ENCODE measurements at regions not wholly inside any gene's neighbourhood (a gene's known extent, or its start where the extent isn't known, plus 50 kb on each side); places are given as distances from the start of the nearest gene placed in this dataset.

- TF ChIP-seq POLR2A (IDR thresholded peaks at IDR 0.05; ENCODE audit: low read depth, low read length) = no peak
- no peak for FAIRE-seq
- no peak for DNase-seq (ENCODE audit: insufficient read length, low spot score)
Measured at GRCh38 chr6:139474145-139475108, 100.0 kb upstream of the CITED2 start.

- TF ChIP-seq POLR2A (IDR thresholded peaks at IDR 0.05; ENCODE audit: low read depth, low read length) = no peak
- DNase-seq (ENCODE audit: insufficient read length, low spot score) (no peak), FAIRE-seq (no peak)
Measured at GRCh38 chr6:139473731-139474130, 99.3 kb upstream of the CITED2 start.

- no peak for TF ChIP-seq POLR2A (IDR thresholded peaks at IDR 0.05; ENCODE audit: low read depth, low read length)
- FAIRE-seq (peak; percentile 23), DNase-seq (ENCODE audit: insufficient read length, low spot score) (peak; percentile 18)
Measured at GRCh38 chr6:139473231-139473701, 98.8 kb upstream of the CITED2 start.

- FAIRE-seq = no peak
- TF ChIP-seq POLR2A (IDR thresholded peaks at IDR 0.05; ENCODE audit: low read depth, low read length) = no peak
Measured at GRCh38 chr6:139472351-139473015, 98.0 kb upstream of the CITED2 start.

GRCh38 chr6:139470997-139471396 lies 96.5 kb upstream of the CITED2 start:
- FAIRE-seq (no peak), DNase-seq (ENCODE audit: insufficient read length, low spot score) (no peak)
- no peak for TF ChIP-seq POLR2A (IDR thresholded peaks at IDR 0.05; ENCODE audit: low read depth, low read length)

More at GRCh38 chr6:139472351-139473015, 98.0 kb upstream of the CITED2 start:
- no peak for DNase-seq (ENCODE audit: insufficient read length, low spot score)

- no peak for TF ChIP-seq POLR2A (IDR thresholded peaks at IDR 0.05; ENCODE audit: low read depth, low read length)
- DNase-seq (ENCODE audit: insufficient read length, low spot score) = no peak
- FAIRE-seq = no peak
Measured at GRCh38 chr6:139468178-139468819, 93.9 kb upstream of the CITED2 start.

- FAIRE-seq = no peak
- DNase-seq (ENCODE audit: insufficient read length, low spot score) = no peak
- no peak for TF ChIP-seq POLR2A (IDR thresholded peaks at IDR 0.05; ENCODE audit: low read depth, low read length)
Measured at GRCh38 chr6:139457476-139457875, 83.0 kb upstream of the CITED2 start.

- TF ChIP-seq POLR2A (IDR thresholded peaks at IDR 0.05; ENCODE audit: low read depth, low read length) = no peak
- FAIRE-seq (no peak), DNase-seq (ENCODE audit: insufficient read length, low spot score) (no peak)
Measured at GRCh38 chr6:139452148-139452876, 77.9 kb upstream of the CITED2 start.

GRCh38 chr6:139449611-139450000 lies 75.2 kb upstream of the CITED2 start:
- TF ChIP-seq POLR2A (IDR thresholded peaks at IDR 0.05; ENCODE audit: low read depth, low read length) = no peak
- no peak for FAIRE-seq
- DNase-seq (ENCODE audit: insufficient read length, low spot score) = no peak

GRCh38 chr6:139448998-139449610 lies 74.7 kb upstream of the CITED2 start:
- FAIRE-seq (no peak), DNase-seq (ENCODE audit: insufficient read length, low spot score) (no peak)
- TF ChIP-seq POLR2A (IDR thresholded peaks at IDR 0.05; ENCODE audit: low read depth, low read length) = no peak

- no peak for TF ChIP-seq POLR2A (IDR thresholded peaks at IDR 0.05; ENCODE audit: low read depth, low read length)
- FAIRE-seq = no peak
- no peak for DNase-seq (ENCODE audit: insufficient read length, low spot score)
Measured at GRCh38 chr6:139448051-139448649, 73.7 kb upstream of the CITED2 start.

- FAIRE-seq (no peak), DNase-seq (ENCODE audit: insufficient read length, low spot score) (no peak)
- no peak for TF ChIP-seq POLR2A (IDR thresholded peaks at IDR 0.05; ENCODE audit: low read depth, low read length)
Measured at GRCh38 chr6:139447656-139447975, 73.2 kb upstream of the CITED2 start.

Data from H54 (cell line).